Testis (tissue), 2 donors: ENCODE measurements at regions not wholly inside any gene's neighbourhood (a gene's known extent, or its start where the extent isn't known, plus 50 kb on each side); places are given as distances from the start of the nearest gene placed in this dataset.

ENCODE experiments used
- DNase-seq: peaks from one replicate; pipeline ENCODE4 v3.0.0-alpha.2; 2019
- H3K27ac ChIP-seq, 2 donors: fragments of 200-600 bp; sonication (generic); one replicate each; pipeline ENCODE4 v1.5.1; 2019
- H3K27me3 ChIP-seq: fragments of 200-600 bp; sonication (generic); one replicate; pipeline ENCODE4 v1.5.1; 2019
- H3K36me3 ChIP-seq: fragments of 200-600 bp; sonication (generic); one replicate; pipeline ENCODE4 v1.5.1; 2017; ENCODE audit warnings: low read depth; ENCODE audit errors: missing control alignments
- H3K4me1 ChIP-seq: fragments of 200-600 bp; sonication (generic); one replicate; pipeline ENCODE4 v1.5.1; 2019
- H3K4me3 ChIP-seq, 2 donors: fragments of 200-600 bp; sonication (generic); one replicate each; pipeline ENCODE4 v1.5.1; 2017 to 2019
- H3K9me3 ChIP-seq: fragments of 200-600 bp; sonication (generic); one replicate; pipeline ENCODE4 v1.5.1; 2017
- POLR2A ChIP-seq: fragments of 450-650 bp; IDR thresholded peaks from one replicate; pipeline ENCODE4 v1.6.1; 2017; ENCODE audit warnings: antibody characterized with exemption, mild to moderate bottlenecking, moderate library complexity
- WGBS, 2 donors: methylation state at CpG; one replicate each; pipeline ENCODE4 v1.1.5; 2018; 5-methylcytosine and 5-hydroxymethylcytosine counted together
- intact Hi-C: fragments of 100-400 bp; cut with DNase I; formaldehyde crosslinking; loops from one replicate; pipeline ENCODE4 v1.15.1; 2023; ENCODE audit warnings: low total_unique reads
- microRNA-seq, 2 donors: library from miRNA; unstranded; fragments of <30 nt; microRNA quantifications; one replicate each; pipeline ENCODE4, GENCODE V29; 2016; ENCODE audit warnings: borderline number of aligned reads in 2 of 2, borderline replicate concordance in 1 of 2
- small RNA-seq, 2 donors: library from RNA; depleted of rRNA; stranded (forward); fragments of <200 nt; gene quantifications; one replicate each; pipeline ENCODE3, GENCODE V24; 2016
- TF ChIP-seq, protein P1 (sequence below), 3 experiments: fragments of 450-650 bp in 2 of 3; fragments of 200-600 bp in 1 of 3; sonication (generic) in 1 of 3; IDR thresholded peaks; one replicate each; pipeline ENCODE4 v1.5.1; 2016 to 2019; ENCODE audit warnings: antibody characterized with exemption in 3 of 3, mild to moderate bottlenecking in 2 of 3, moderate library complexity in 1 of 3

DNA sequence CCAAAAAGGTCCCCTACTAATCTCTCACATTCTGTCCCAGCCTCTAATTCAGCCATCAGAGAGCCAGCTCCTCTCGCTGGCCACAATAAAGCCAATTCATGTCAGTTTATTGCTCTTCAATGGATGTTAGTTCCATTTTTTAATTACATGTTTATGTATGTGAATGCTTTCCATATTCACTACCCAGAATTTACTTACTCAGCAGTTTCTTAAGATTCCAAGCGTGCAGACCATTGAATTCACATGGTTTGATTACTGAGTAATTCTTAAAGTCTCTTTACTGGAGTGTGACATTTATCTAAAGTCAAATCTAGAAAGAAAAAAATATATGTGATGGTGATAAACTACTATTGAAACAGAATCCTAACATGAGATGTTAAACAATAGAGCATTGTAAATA, 102.2 kb downstream of the LLPH start:
- no peak for DNase-seq
- H3K9me3 ChIP-seq = no peaks in the 10 kb centered on the region
- no peak overlapping the region for H3K4me3 ChIP-seq
- H3K27ac ChIP-seq = no peak overlapping the region
- 84 to 85% methylated on average over 2 of the region's 2 CpGs for WGBS, 2 donors
- H3K27me3 ChIP-seq = no peaks in the 10 kb centered on the region
- intact Hi-C loops = no loop called here
- no peaks in the 10 kb centered on the region for H3K36me3 ChIP-seq
- no peaks in the 10 kb centered on the region for H3K4me1 ChIP-seq
- TF ChIP-seq, protein P1, sequence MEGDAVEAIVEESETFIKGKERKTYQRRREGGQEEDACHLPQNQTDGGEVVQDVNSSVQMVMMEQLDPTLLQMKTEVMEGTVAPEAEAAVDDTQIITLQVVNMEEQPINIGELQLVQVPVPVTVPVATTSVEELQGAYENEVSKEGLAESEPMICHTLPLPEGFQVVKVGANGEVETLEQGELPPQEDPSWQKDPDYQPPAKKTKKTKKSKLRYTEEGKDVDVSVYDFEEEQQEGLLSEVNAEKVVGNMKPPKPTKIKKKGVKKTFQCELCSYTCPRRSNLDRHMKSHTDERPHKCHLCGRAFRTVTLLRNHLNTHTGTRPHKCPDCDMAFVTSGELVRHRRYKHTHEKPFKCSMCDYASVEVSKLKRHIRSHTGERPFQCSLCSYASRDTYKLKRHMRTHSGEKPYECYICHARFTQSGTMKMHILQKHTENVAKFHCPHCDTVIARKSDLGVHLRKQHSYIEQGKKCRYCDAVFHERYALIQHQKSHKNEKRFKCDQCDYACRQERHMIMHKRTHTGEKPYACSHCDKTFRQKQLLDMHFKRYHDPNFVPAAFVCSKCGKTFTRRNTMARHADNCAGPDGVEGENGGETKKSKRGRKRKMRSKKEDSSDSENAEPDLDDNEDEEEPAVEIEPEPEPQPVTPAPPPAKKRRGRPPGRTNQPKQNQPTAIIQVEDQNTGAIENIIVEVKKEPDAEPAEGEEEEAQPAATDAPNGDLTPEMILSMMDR (IDR thresholded peaks at IDR 0.05) = no peak
- no peak for TF ChIP-seq POLR2A

DNA sequence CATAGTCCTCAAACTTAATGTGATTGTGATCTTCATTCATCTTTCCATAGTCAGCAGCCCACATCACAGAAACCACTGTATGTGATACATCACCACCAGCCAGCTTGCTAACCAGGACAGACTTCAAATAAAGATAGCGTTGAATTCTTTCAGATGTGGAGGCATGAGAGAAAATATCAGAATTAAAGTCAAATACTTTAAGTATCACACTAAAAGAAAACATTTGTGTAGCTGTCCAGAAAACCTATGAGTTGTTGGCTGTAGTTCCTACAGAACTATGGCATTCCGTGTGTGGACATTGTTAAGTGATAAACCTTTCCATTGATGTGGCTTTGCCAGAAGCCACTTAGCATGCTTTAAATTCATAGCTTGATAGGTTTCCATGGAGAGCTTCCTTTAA, 105.1 kb downstream of the LLPH start:
- Histone ChIP-seq H3K27ac (no peak overlapping the region), H3K4me1 (no peaks in the 10 kb centered on the region), H3K27me3 (no peaks in the 10 kb centered on the region), H3K9me3 (no peaks in the 10 kb centered on the region), H3K4me3 (no peak overlapping the region), H3K36me3 (no peaks in the 10 kb centered on the region)
- no peak for DNase-seq
- 64 to 75% methylated on average over 2 of the region's 2 CpGs for WGBS, 2 donors
- intact Hi-C loops = no loop called here
- TF ChIP-seq, protein P1 (IDR thresholded peaks at IDR 0.05) = no peak
- TF ChIP-seq POLR2A = no peak

DNA sequence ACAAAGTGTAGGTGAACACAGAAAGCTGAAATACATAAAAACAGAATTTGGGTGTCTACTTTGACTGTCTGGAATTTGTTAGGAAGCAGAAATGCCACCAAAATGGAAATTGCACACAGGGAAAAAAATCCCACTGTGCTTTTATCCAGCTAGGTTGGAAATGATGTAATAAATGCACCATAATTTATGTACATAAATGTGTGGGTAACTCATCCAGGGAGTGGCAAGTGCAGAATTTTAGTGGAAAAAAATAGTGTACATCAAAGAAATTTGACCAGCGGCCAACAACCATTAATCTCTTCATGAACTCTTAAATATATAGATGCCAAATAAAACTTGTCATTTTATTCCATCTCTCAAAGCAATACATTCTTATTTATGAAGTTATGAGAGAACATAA, 105.6 kb downstream of the LLPH start:
- no peak for TF ChIP-seq POLR2A
- H3K27me3 ChIP-seq = no peaks in the 10 kb centered on the region
- H3K9me3 ChIP-seq = no peaks in the 10 kb centered on the region
- H3K4me1 ChIP-seq = no peaks in the 10 kb centered on the region
- no peak overlapping the region for H3K27ac ChIP-seq
- no peak for DNase-seq
- no peaks in the 10 kb centered on the region for H3K36me3 ChIP-seq
- intact Hi-C loops = no loop called here
- H3K4me3 ChIP-seq = no peak overlapping the region
- 83 to 87% methylated on average over 1 of the region's 1 CpG for WGBS, 2 donors

DNA sequence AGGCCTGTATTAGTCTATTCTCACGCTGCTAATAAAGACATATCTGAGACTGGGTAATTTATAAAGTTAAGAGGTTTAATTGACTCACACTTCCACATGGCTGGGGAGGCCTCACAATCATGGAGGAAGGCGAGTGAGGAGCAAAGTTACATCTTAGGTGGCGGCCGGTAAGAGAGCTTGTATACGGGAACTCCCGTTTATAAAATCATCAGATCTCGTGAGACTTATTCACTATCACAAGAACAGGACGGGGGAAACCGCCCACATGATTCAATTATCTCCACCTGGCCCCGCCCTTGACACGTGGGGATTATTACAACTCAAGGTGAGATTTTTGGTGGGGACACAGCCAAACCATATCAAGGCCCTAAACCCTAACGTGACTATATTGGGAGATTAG, 110.1 kb downstream of the LLPH start:
- H3K36me3 ChIP-seq = no peaks in the 10 kb centered on the region
- H3K4me1 ChIP-seq = no peaks in the 10 kb centered on the region
- no peak for TF ChIP-seq POLR2A
- no peak overlapping the region for H3K4me3 ChIP-seq
- H3K9me3 ChIP-seq = no peaks in the 10 kb centered on the region
- intact Hi-C loops = no loop called here
- no peak for DNase-seq
- no peak overlapping the region for H3K27ac ChIP-seq
- H3K27me3 ChIP-seq = no peaks in the 10 kb centered on the region
- 68 to 72% methylated on average over 12 of the region's 12 CpGs for WGBS, 2 donors

DNA sequence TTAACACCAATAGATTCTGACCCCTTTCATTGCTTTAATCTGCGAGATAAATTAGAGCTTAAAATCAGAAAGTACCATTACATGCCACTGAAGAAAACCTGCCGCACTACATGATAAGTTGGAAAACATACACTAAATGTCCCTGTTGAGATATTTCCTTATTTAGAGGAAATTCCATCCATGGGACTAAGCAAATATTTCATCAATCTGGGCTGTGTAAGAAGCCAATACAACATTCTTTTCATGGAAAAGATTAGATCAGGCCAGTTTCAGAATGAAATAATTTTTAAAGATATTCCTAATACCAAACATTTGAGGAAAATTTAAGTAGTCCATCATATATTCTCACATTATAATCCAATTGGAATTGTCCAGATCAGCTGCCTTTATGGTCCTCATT, 112.8 kb downstream of the LLPH start:
- TF ChIP-seq, protein P1 (IDR thresholded peaks at IDR 0.05) = no peak
- TF ChIP-seq POLR2A = no peak
- no peak overlapping the region for H3K27ac ChIP-seq
- intact Hi-C loops = no loop called here
- 77 to 90% methylated on average over 2 of the region's 2 CpGs for WGBS, 2 donors
- H3K4me1 ChIP-seq = no peaks in the 10 kb centered on the region
- H3K36me3 ChIP-seq = no peaks in the 10 kb centered on the region
- H3K27me3 ChIP-seq = no peaks in the 10 kb centered on the region
- DNase-seq = no peak
- H3K9me3 ChIP-seq = no peaks in the 10 kb centered on the region
- no peak overlapping the region for H3K4me3 ChIP-seq

Small RNA genes lying in the stretch of these regions (microRNA-seq; reads per million reads assigned to microRNA genes)
- 0 reads per million in 2 donors for gene MIR6074

Small RNA genes lying in the stretch of these regions (small RNA-seq; reads per million reads assigned to genes)
- gene MIR6074 (0 reads per million in 2 donors), gene RNA5SP362 (0 reads per million in 2 donors)
